ENCODE measurements at regions not wholly inside any gene's neighbourhood (a gene's known extent, or its start where the extent isn't known, plus 50 kb on each side); places are given as distances from the start of the nearest gene placed in this dataset.

- ChIA-PET POLR2A (interaction anchor here (0.6 to 2.2 kb wide), 6 partner anchors 10 to 1929 kb away, joined by 3 to 9 read pairs (median 4); no protein-coding TSS in a partner anchor), CTCF (interaction anchor here (1.4 kb wide), 1 partner anchor 12 kb away, joined by 4 read pairs; no protein-coding TSS in a partner anchor)
- intact Hi-C loops (cut with micrococcal nuclease), result no loop called here
- BruUV-seq (replicated peaks), result no TSS peak
- DNase-seq (ENCODE audit: unreplicated experiment), result peak; percentile 78
- Mint-ChIP-seq H3K4me1 (ENCODE audit: insufficient read depth, unreplicated experiment) (peaks cover 28% of the 10 kb centered on the region), H3K4me3 (ENCODE audit: unreplicated experiment) (no peak overlapping the region), H3K27me3 (ENCODE audit: insufficient read depth, unreplicated experiment) (no peaks in the 10 kb centered on the region), H3K9me3 (ENCODE audit: unreplicated experiment) (no peaks in the 10 kb centered on the region), H3K36me3 (ENCODE audit: insufficient read depth, unreplicated experiment) (no peaks in the 10 kb centered on the region), H3K27ac (ENCODE audit: low read depth, unreplicated experiment) (peak overlapping the region; percentile 77)
- TF ChIP-seq CTCF (IDR thresholded peaks at IDR 0.05; ENCODE audit: unreplicated experiment), result no peak
Measured at GRCh38 chr3:106025151-106025722, 156.4 kb upstream of the CBLB start.

- TF ChIP-seq CTCF (IDR thresholded peaks at IDR 0.05; ENCODE audit: unreplicated experiment), result no peak
- no peaks in the 10 kb centered on the region for H3K9me3 Mint-ChIP-seq (ENCODE audit: unreplicated experiment)
- peaks cover 16% of the 10 kb centered on the region for H3K4me1 Mint-ChIP-seq (ENCODE audit: insufficient read depth, unreplicated experiment)
- no peaks in the 10 kb centered on the region for H3K27me3 Mint-ChIP-seq (ENCODE audit: insufficient read depth, unreplicated experiment)
- H3K36me3 Mint-ChIP-seq (ENCODE audit: insufficient read depth, unreplicated experiment), result no peaks in the 10 kb centered on the region
- no peak for DNase-seq (ENCODE audit: unreplicated experiment)
- no peak overlapping the region for H3K4me3 Mint-ChIP-seq (ENCODE audit: unreplicated experiment)
- BruUV-seq (replicated peaks), result TSS peak; percentile 25
- ChIA-PET POLR2A (interaction anchor here (0.6 kb wide), 1 partner anchor 21 kb away, joined by 3 read pairs; no protein-coding TSS in a partner anchor), CTCF (no interaction called here)
- H3K27ac Mint-ChIP-seq (ENCODE audit: low read depth, unreplicated experiment), result peak overlapping the region; percentile 10
- intact Hi-C loops (cut with micrococcal nuclease), result loop anchor here (5.0 kb wide), 1 partner anchor 163 kb away; the partner anchor contains the start of gene CBLB
Measured at GRCh38 chr3:106029954-106030626, 161.3 kb upstream of the CBLB start.

GRCh38 chr3:106030627-106030963, 161.8 kb upstream of the CBLB start:
- ChIA-PET POLR2A (no interaction called here), CTCF (no interaction called here)
- H3K36me3 Mint-ChIP-seq (ENCODE audit: insufficient read depth, unreplicated experiment), result no peaks in the 10 kb centered on the region
- H3K27ac Mint-ChIP-seq (ENCODE audit: low read depth, unreplicated experiment), result peak overlapping the region; percentile 10
- no peak for TF ChIP-seq CTCF (IDR thresholded peaks at IDR 0.05; ENCODE audit: unreplicated experiment)
- H3K27me3 Mint-ChIP-seq (ENCODE audit: insufficient read depth, unreplicated experiment), result no peaks in the 10 kb centered on the region
- no peaks in the 10 kb centered on the region for H3K9me3 Mint-ChIP-seq (ENCODE audit: unreplicated experiment)
- TSS peak; percentile 86 for BruUV-seq (replicated peaks)
- no peak overlapping the region for H3K4me3 Mint-ChIP-seq (ENCODE audit: unreplicated experiment)
- DNase-seq (ENCODE audit: unreplicated experiment), result peak; percentile 10
- intact Hi-C loops (cut with micrococcal nuclease), result loop anchor here (5.0 kb wide), 1 partner anchor 163 kb away; the partner anchor contains the start of gene CBLB
- H3K4me1 Mint-ChIP-seq (ENCODE audit: insufficient read depth, unreplicated experiment), result peaks cover 11% of the 10 kb centered on the region

GRCh38 chr3:106032479-106032878, 163.7 kb upstream of the CBLB start:
- no peak for TF ChIP-seq CTCF (IDR thresholded peaks at IDR 0.05; ENCODE audit: unreplicated experiment)
- H3K9me3 Mint-ChIP-seq (ENCODE audit: unreplicated experiment), result no peaks in the 10 kb centered on the region
- no TSS peak for BruUV-seq (replicated peaks)
- ChIA-PET CTCF (no interaction called here), POLR2A (no interaction called here)
- intact Hi-C loops (cut with micrococcal nuclease), result loop anchor here (5.0 kb wide), 1 partner anchor 165 kb away; the partner anchor contains the start of gene CBLB
- peaks cover 11% of the 10 kb centered on the region for H3K4me1 Mint-ChIP-seq (ENCODE audit: insufficient read depth, unreplicated experiment)
- no peak overlapping the region for H3K4me3 Mint-ChIP-seq (ENCODE audit: unreplicated experiment)
- H3K27ac Mint-ChIP-seq (ENCODE audit: low read depth, unreplicated experiment), result no peak overlapping the region
- H3K36me3 Mint-ChIP-seq (ENCODE audit: insufficient read depth, unreplicated experiment), result no peaks in the 10 kb centered on the region
- H3K27me3 Mint-ChIP-seq (ENCODE audit: insufficient read depth, unreplicated experiment), result no peaks in the 10 kb centered on the region
- DNase-seq (ENCODE audit: unreplicated experiment), result no peak
